ENCODE measurements at regions not wholly inside any gene's neighbourhood (a gene's known extent, or its start where the extent isn't known, plus 50 kb on each side); places are given as distances from the start of the nearest gene placed in this dataset.

DNA sequence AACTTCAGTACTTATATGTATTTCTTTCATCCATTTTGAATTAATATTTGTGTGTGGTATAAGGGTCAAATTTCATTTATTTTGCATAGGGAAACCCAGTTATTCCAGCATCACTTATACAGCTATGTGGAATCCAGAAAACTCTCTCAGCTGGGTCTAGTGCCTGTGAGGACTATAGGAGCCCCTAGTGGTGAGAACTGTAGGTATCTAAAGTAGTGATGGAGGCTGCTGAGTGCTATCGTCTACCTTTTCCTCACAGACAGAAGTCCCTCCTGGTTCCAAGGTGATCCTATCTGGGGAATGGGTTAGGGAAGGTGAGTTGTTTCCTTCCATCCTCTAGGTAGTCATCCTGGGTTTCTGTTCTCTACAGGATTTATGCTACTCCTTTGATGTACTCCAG lies 352.0 kb upstream of the C1orf87 start:
- Histone ChIP-seq H2AFZ (no peak overlapping the region), H3K79me2 (no peaks in the 10 kb centered on the region), H3K4me3 (ENCODE audit: low read depth, low read length) (no peak overlapping the region), H3K9me3 (ENCODE audit: control insufficient read depth, low read length) (peaks cover 7% of the 10 kb centered on the region), H3K27me3 (ENCODE audit: control insufficient read depth, insufficient read depth, low read length) (no peaks in the 10 kb centered on the region), H3K27ac (no peak overlapping the region), H3K36me3 (ENCODE audit: control insufficient read depth, insufficient read depth, low read length) (no peaks in the 10 kb centered on the region), H3K9ac (no peak overlapping the region), H3K4me2 (ENCODE audit: low read length) (no peak overlapping the region), H3K4me1 (no peaks in the 10 kb centered on the region)
- TF ChIP-seq, protein P1, sequence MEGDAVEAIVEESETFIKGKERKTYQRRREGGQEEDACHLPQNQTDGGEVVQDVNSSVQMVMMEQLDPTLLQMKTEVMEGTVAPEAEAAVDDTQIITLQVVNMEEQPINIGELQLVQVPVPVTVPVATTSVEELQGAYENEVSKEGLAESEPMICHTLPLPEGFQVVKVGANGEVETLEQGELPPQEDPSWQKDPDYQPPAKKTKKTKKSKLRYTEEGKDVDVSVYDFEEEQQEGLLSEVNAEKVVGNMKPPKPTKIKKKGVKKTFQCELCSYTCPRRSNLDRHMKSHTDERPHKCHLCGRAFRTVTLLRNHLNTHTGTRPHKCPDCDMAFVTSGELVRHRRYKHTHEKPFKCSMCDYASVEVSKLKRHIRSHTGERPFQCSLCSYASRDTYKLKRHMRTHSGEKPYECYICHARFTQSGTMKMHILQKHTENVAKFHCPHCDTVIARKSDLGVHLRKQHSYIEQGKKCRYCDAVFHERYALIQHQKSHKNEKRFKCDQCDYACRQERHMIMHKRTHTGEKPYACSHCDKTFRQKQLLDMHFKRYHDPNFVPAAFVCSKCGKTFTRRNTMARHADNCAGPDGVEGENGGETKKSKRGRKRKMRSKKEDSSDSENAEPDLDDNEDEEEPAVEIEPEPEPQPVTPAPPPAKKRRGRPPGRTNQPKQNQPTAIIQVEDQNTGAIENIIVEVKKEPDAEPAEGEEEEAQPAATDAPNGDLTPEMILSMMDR (IDR thresholded peaks at IDR 0.05) = no peak

DNA sequence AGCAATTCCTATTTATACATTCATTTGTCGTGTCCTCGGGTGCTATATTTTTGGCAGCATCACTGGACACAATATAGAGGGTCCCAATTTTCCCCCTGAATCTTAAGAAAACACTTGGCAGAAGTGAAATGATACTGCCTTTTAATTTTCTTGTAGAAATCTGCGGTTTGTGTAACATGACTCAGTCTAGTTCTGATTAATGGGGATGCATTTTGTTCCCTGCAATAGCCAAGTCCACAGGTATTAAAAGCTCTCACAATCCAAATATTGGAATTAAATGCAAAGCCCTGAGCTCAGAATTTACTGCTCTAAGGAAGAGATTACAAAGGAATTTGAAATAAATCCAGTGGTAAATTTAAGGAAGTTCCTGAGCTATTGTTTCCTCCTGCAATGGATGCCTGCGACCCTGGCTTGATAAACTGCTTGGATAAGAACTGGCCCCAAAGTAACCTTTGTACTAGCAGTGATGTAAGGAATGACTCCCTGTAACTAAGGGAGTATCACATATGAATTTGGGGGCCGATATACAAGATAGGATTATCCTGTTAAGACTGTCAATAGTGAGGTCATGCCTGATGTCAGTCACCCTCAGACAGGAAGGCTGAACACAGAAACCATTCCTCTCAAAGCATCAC lies 349.7 kb upstream of the C1orf87 start:
- Histone ChIP-seq H2AFZ (no peak overlapping the region), H3K79me2 (no peaks in the 10 kb centered on the region), H3K9ac (no peak overlapping the region), H3K27ac (no peak overlapping the region), H3K4me3 (ENCODE audit: low read depth, low read length) (no peak overlapping the region), H3K4me2 (ENCODE audit: low read length) (no peak overlapping the region), H3K27me3 (ENCODE audit: control insufficient read depth, insufficient read depth, low read length) (no peaks in the 10 kb centered on the region), H3K9me3 (ENCODE audit: control insufficient read depth, low read length) (peaks cover 7% of the 10 kb centered on the region), H3K4me1 (no peaks in the 10 kb centered on the region), H3K36me3 (ENCODE audit: control insufficient read depth, insufficient read depth, low read length) (no peaks in the 10 kb centered on the region)
- TF ChIP-seq, protein P1 (IDR thresholded peaks at IDR 0.05) = no peak

DNA sequence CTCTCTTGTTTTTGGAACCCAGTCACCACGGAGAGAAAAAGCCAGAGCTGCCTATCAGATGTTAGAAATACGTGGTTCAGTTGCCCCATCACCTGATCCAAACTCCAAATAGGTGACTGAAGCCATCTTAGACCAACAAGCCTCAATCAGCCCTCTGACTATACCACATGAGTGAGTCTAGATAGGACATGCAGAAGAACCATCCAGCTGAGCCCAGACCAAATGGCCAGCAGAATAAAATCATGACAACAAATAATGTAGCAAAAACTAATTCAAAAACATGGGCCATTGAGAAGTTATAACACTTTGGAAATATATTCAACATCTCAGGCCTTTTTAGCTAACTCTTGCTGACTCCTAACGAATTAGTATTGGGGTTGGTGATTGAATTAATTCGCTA lies 348.4 kb upstream of the C1orf87 start:
- Histone ChIP-seq H3K27me3 (ENCODE audit: control insufficient read depth, insufficient read depth, low read length) (no peaks in the 10 kb centered on the region), H3K79me2 (no peaks in the 10 kb centered on the region), H3K4me3 (ENCODE audit: low read depth, low read length) (no peak overlapping the region), H3K9ac (no peak overlapping the region), H3K4me1 (no peaks in the 10 kb centered on the region), H3K9me3 (ENCODE audit: control insufficient read depth, low read length) (peaks cover 7% of the 10 kb centered on the region), H3K36me3 (ENCODE audit: control insufficient read depth, insufficient read depth, low read length) (no peaks in the 10 kb centered on the region), H3K27ac (no peak overlapping the region), H2AFZ (no peak overlapping the region), H3K4me2 (ENCODE audit: low read length) (no peak overlapping the region)
- TF ChIP-seq, protein P1 (IDR thresholded peaks at IDR 0.05) = no peak

DNA sequence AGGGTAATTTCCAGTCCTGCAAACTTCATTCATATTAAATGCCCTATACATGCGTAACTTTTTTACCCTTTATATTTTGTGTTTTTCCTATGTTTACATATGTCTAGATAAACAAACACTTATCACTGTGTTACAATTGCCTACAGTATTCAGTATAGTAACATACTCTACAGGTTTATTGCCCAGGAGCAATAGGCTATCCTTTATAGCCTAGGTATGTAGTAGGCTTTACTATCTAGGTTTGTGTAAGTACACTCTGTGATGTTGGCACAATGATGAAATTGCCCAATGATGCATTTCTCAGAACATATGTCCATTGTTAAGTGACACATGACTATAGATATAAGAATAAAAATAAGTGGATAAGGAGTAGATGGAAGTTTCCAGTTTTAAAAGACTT lies 345.5 kb upstream of the C1orf87 start:
- Histone ChIP-seq H3K79me2 (no peaks in the 10 kb centered on the region), H3K4me3 (ENCODE audit: low read depth, low read length) (no peak overlapping the region), H3K4me2 (ENCODE audit: low read length) (no peak overlapping the region), H3K9ac (no peak overlapping the region), H3K27me3 (ENCODE audit: control insufficient read depth, insufficient read depth, low read length) (no peaks in the 10 kb centered on the region), H3K27ac (no peak overlapping the region), H2AFZ (no peak overlapping the region), H3K4me1 (no peaks in the 10 kb centered on the region), H3K9me3 (ENCODE audit: control insufficient read depth, low read length) (peaks cover 7% of the 10 kb centered on the region), H3K36me3 (ENCODE audit: control insufficient read depth, insufficient read depth, low read length) (no peaks in the 10 kb centered on the region)
- TF ChIP-seq, protein P1 (IDR thresholded peaks at IDR 0.05) = no peak

DNA sequence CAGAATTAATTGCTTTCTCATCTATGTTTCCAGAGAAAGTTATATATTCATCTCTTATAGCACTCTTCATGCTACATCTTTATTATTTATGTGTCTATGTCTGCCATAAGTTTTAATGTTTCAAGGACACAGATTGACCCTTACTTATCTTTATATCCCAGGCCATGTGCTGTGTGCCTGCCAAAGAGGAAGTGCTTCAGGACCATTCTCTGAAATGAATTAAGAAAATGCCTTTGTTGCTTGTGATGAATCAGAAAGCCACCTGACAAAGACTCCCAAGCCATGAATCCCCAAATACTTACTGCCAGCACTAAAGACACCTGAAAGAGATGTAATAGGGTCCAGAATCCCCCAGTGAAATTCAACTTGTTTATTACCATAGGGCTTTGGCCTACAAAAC lies 342.1 kb upstream of the C1orf87 start:
- Histone ChIP-seq H3K27me3 (ENCODE audit: control insufficient read depth, insufficient read depth, low read length) (no peaks in the 10 kb centered on the region), H3K4me2 (ENCODE audit: low read length) (no peak overlapping the region), H3K27ac (no peak overlapping the region), H3K36me3 (ENCODE audit: control insufficient read depth, insufficient read depth, low read length) (no peaks in the 10 kb centered on the region), H3K9ac (no peak overlapping the region), H3K9me3 (ENCODE audit: control insufficient read depth, low read length) (no peaks in the 10 kb centered on the region), H3K79me2 (no peaks in the 10 kb centered on the region), H3K4me1 (no peaks in the 10 kb centered on the region), H2AFZ (no peak overlapping the region), H3K4me3 (ENCODE audit: low read depth, low read length) (no peak overlapping the region)
- TF ChIP-seq, protein P1 (IDR thresholded peaks at IDR 0.05) = no peak
